ENCODE measurements at regions not wholly inside any gene's neighbourhood (a gene's known extent, or its start where the extent isn't known, plus 50 kb on each side); places are given as distances from the start of the nearest gene placed in this dataset.

GRCh38 chr1:63200676-63201075, 121.7 kb upstream of the FOXD3 start:
- DNase-seq: no peak

GRCh38 chr1:63203641-63204040, 118.7 kb upstream of the FOXD3 start:
- DNase-seq: no peak

- DNase-seq: no peak
These were observed 116.6 kb upstream of the FOXD3 start for GRCh38 chr1:63205776-63206175.

- DNase-seq: no peak
These were observed 107.8 kb upstream of the FOXD3 start for GRCh38 chr1:63214553-63214952.

GRCh38 chr1:63223426-63223825, 98.9 kb upstream of the FOXD3 start:
- no peak for DNase-seq

GRCh38 chr1:63230722-63231121, 91.6 kb upstream of the FOXD3 start:
- DNase-seq: no peak

- DNase-seq: no peak
These were observed 83.6 kb upstream of the FOXD3 start for GRCh38 chr1:63238721-63239120.

- no peak for DNase-seq
These were observed 77.2 kb upstream of the FOXD3 start for GRCh38 chr1:63245186-63245585.

- DNase-seq: no peak
These were observed 74.2 kb upstream of the FOXD3 start for GRCh38 chr1:63248216-63248615.

- DNase-seq: no peak
These were observed 67.2 kb upstream of the FOXD3 start for GRCh38 chr1:63255153-63255552.

GRCh38 chr1:63261736-63262458, 60.5 kb upstream of the FOXD3 start:
- DNase-seq: peak; percentile 15

GRCh38 chr1:63262459-63262770, 60.0 kb upstream of the FOXD3 start:
- no peak for DNase-seq

- DNase-seq: no peak
These were observed 58.2 kb upstream of the FOXD3 start for GRCh38 chr1:63264161-63264560.

GRCh38 chr1:63266857-63267256, 55.5 kb upstream of the FOXD3 start:
- DNase-seq: no peak

GRCh38 chr1:63268876-63269275, 53.5 kb upstream of the FOXD3 start:
- no peak for DNase-seq

GRCh38 chr1:63269571-63269970, 52.8 kb upstream of the FOXD3 start:
- no peak for DNase-seq

Data from muscle of arm (tissue), 1 donor.